Endothelial cell of umbilical vein (primary cell): ENCODE measurements at regions not wholly inside any gene's neighbourhood (a gene's known extent, or its start where the extent isn't known, plus 50 kb on each side); places are given as distances from the start of the nearest gene placed in this dataset.
"Not testable (repeated sequence)": the region's sequence is repeated elsewhere in the genome, so short reads cannot be mapped to it uniquely, and the experiment has no call there.

Experiments
- BruUV-seq: library from RNA; stranded (reverse); fragments of 400-500 nt; replicated peaks from 2 replicates; lab custom pipeline; 2021; lab: Mats Ljungman, UMichigan
- CTCF ChIA-PET: fragments of 300-600, 350-600 bp; sonication (Branson Sonifier 250); formaldehyde crosslinking; loops from one replicate; lab custom pipeline; 2021; ENCODE audit warnings: antibody characterized with exemption, inconsistent platforms; lab: Charles Lee
- POLR2A ChIA-PET: fragments of 300-600, 350-600 bp; sonication (Branson Sonifier 250); formaldehyde crosslinking; loops from one replicate; lab custom pipeline; 2021; ENCODE audit warnings: antibody characterized with exemption, inconsistent platforms; lab: Charles Lee
- DNase-seq: peaks from one replicate; pipeline ENCODE4 v3.0.0-alpha.2; 2011; ENCODE audit warnings: low read depth, low spot score
- FAIRE-seq: peaks from 2 replicates; lab custom pipeline; 2011; peaks lifted over from hg19 to GRCh38; lab: Jason Lieb, UNC
- H2AFZ ChIP-seq: 2 replicates; pipeline ENCODE4 v1.6.0; 2012; ENCODE audit warnings: low read depth, low read length, control low read depth, inconsistent platforms
- H3K27ac ChIP-seq: 2 replicates; pipeline ENCODE4 v1.5.1; 2011; ENCODE audit warnings: low read depth, mild to moderate bottlenecking, control low read depth, low read length, moderate library complexity; ENCODE audit not compliant: insufficient read depth
- H3K27me3 ChIP-seq, 2 experiments: 2 replicates each; pipeline versions ENCODE4 v1.6.0 to v1.6.1; 2011; ENCODE audit warnings: low read length in 2 of 2, mixed read lengths in 1 of 2; ENCODE audit not compliant: control insufficient read depth in 2 of 2, insufficient read depth in 2 of 2
- H3K36me3 ChIP-seq, 2 experiments: 2 replicates in 1 of 2; 3 replicates in 1 of 2; pipeline ENCODE4 v1.5.1; 2011; ENCODE audit warnings: low read length in 2 of 2, mild to moderate bottlenecking in 1 of 2, moderate library complexity in 1 of 2; ENCODE audit not compliant: control insufficient read depth in 2 of 2, insufficient read depth in 2 of 2; ENCODE audit errors: extremely low read depth in 1 of 2
- H3K4me1 ChIP-seq: 3 replicates; pipeline ENCODE4 v1.5.1; 2011; ENCODE audit warnings: mild to moderate bottlenecking, low read length; ENCODE audit not compliant: control insufficient read depth, insufficient read depth; ENCODE audit errors: extremely low read depth
- H3K4me2 ChIP-seq: 2 replicates; pipeline ENCODE4 v1.6.1; 2011; ENCODE audit warnings: low read length, control low read depth, mixed read lengths; ENCODE audit not compliant: insufficient read depth
- H3K4me3 ChIP-seq, 3 experiments: fragments of 200-600 bp in 1 of 3; sonication (generic), shearing (Covaris generic) in 1 of 3; replicated peaks in 1 of 3; 2 replicates each; pipeline ENCODE4 v1.5.1; 2011 to 2016; ENCODE audit warnings: control low read depth in 3 of 3, low read length in 3 of 3, mild to moderate bottlenecking in 2 of 3, inconsistent platforms in 1 of 3, low read depth in 1 of 3, moderate library complexity in 1 of 3; ENCODE audit not compliant: insufficient read depth in 1 of 3
- H3K79me2 ChIP-seq: 2 replicates; pipeline ENCODE4 v1.6.0; 2012; ENCODE audit warnings: low read length, inconsistent platforms; ENCODE audit not compliant: control insufficient read depth, insufficient read depth
- H3K9ac ChIP-seq: replicated peaks from 2 replicates; pipeline ENCODE3; 2011; ENCODE audit warnings: low read length, control low read depth; ENCODE audit not compliant: insufficient read depth; ENCODE audit errors: extremely low read depth
- H3K9me1 ChIP-seq: replicated peaks from 3 replicates; pipeline ENCODE4 v1.6.0; 2011; ENCODE audit warnings: mild to moderate bottlenecking, low read length; ENCODE audit not compliant: control insufficient read depth, insufficient read depth; ENCODE audit errors: extremely low read depth
- H3K9me3 ChIP-seq: replicated peaks from 2 replicates; pipeline ENCODE4 v1.5.1; 2012; ENCODE audit warnings: low read length, inconsistent platforms; ENCODE audit not compliant: control insufficient read depth, insufficient read depth
- H4K20me1 ChIP-seq: replicated peaks from 2 replicates; pipeline ENCODE3; 2011; ENCODE audit warnings: mild to moderate bottlenecking, low read length; ENCODE audit not compliant: control insufficient read depth, insufficient read depth; ENCODE audit errors: extremely low read depth
- FOS ChIP-seq: IDR thresholded peaks from 2 replicates; pipeline ENCODE4 v1.6.1; 2011; ENCODE audit warnings: mild to moderate bottlenecking, low read length, moderate library complexity, borderline replicate concordance; ENCODE audit not compliant: insufficient read depth
- GATA2 ChIP-seq: IDR thresholded peaks from 2 replicates; pipeline ENCODE4 v1.7.0; 2011; ENCODE audit warnings: low read depth, mild to moderate bottlenecking, moderate library complexity, mixed read lengths, low read length; ENCODE audit not compliant: insufficient read length, insufficient read depth
- JUN ChIP-seq: IDR thresholded peaks from 2 replicates; pipeline ENCODE4 v1.6.1; 2011; ENCODE audit warnings: borderline replicate concordance, low read depth; ENCODE audit not compliant: insufficient read length, insufficient read depth
- MYC ChIP-seq: IDR thresholded peaks from one replicate; pipeline ENCODE4 v1.6.1; 2011; ENCODE audit warnings: mild to moderate bottlenecking, low read depth, low read length
- POLR2A ChIP-seq: IDR thresholded peaks from 2 replicates; pipeline ENCODE4 v1.6.1; 2012; ENCODE audit warnings: low read depth, mild to moderate bottlenecking, control low read depth, low read length
- POLR2AphosphoS5 ChIP-seq: IDR thresholded peaks from 2 replicates; pipeline ENCODE4 v1.6.1; 2012; ENCODE audit warnings: low read depth, mild to moderate bottlenecking, control low read depth, low read length, moderate library complexity; ENCODE audit not compliant: insufficient read depth
- dilution Hi-C: fragments of 300-500 bp; cut with MboI; formaldehyde crosslinking; loops from one replicate; pipeline ENCODE4 v1.15.0; 2019; ENCODE audit warnings: low sequenced_read_pairs; ENCODE audit not compliant: extremely low pct_ligation_motif_present
- intact Hi-C: fragments of 100-400 bp; cut with micrococcal nuclease; formaldehyde crosslinking; loops from one replicate; pipeline ENCODE4 v1.10.0; 2022
- TF ChIP-seq, protein P1 (sequence below): IDR thresholded peaks from 2 replicates; pipeline ENCODE4 v1.6.1; 2011; ENCODE audit not compliant: insufficient read depth, insufficient read length

DNA sequence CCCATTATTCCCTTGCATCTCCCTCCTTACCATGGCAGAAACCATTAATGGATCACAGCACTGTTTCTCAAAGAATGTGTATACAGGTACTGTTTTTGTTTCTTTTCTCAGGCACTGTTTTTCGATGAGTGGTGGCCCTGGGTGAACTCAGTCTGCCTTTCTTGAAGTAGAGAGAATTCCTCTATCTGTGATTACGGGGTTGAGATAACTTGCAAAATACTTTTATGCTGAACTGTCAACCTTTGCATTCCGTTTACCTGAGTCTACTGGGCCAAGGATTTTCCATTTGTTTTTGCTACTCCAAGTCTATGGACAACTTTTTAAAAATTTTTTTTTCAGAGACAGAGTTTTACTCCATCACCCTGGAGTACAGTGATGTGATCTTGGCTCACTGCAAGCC is 82.7 kb upstream of the CLINT1 start:
- TF ChIP-seq, protein P1, sequence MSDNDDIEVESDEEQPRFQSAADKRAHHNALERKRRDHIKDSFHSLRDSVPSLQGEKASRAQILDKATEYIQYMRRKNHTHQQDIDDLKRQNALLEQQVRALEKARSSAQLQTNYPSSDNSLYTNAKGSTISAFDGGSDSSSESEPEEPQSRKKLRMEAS = no peak
- no peak for TF ChIP-seq POLR2A
- TF ChIP-seq MYC = no peak
- no peak for TF ChIP-seq GATA2
- no peak for TF ChIP-seq FOS
- TF ChIP-seq JUN = no peak
- no peak for TF ChIP-seq POLR2AphosphoS5
- Histone ChIP-seq H3K36me3 (no peaks in the 10 kb centered on the region), H3K4me3 (no peak overlapping the region), H3K4me1 (no peaks in the 10 kb centered on the region), H3K79me2 (no peaks in the 10 kb centered on the region), H3K9me3 (no peaks in the 10 kb centered on the region), H3K4me2 (no peak overlapping the region), H3K27ac (no peak overlapping the region), H3K9me1 (no peaks in the 10 kb centered on the region), H3K9ac (no peak overlapping the region), H3K27me3 (peaks cover 0 to 4% of the 10 kb centered on the region in 2 experiments), H4K20me1 (no peaks in the 10 kb centered on the region), H2AFZ (no peak overlapping the region)
- intact Hi-C loops = no loop called here
- ChIA-PET CTCF (interaction anchor here (1.3 kb wide), 1 partner anchor 8 kb away, joined by 3 read pairs; no protein-coding TSS in a partner anchor), POLR2A (no interaction called here)
- no TSS peak for BruUV-seq
- DNase-seq (no peak), FAIRE-seq (no peak)
- dilution Hi-C loops = no loop called here

DNA sequence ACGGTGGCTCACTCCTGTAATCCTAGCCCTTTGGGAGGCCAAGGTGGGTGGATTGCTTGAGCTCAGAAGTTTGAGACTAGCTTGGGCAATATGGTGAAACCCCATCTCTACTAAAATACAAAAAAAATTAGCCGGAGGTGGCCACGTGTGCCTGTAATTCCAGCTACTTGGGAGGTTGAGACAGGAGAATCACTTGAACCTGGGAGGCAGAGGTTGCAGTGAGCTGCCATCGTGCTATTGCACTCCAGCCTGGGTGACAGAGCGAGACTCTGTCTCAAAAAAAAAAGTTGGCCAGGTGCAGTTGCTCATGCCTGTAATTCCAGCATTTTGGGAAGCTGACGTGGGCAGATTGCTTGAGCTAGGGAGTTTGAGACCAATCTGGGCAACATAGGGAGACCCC is 79.2 kb upstream of the CLINT1 start:
- H3K27ac ChIP-seq, H3K79me2 ChIP-seq, intact Hi-C loops, H2AFZ ChIP-seq, dilution Hi-C loops, POLR2A ChIA-PET, H4K20me1 ChIP-seq, H3K36me3 ChIP-seq, H3K27me3 ChIP-seq, DNase-seq, FAIRE-seq, H3K9me1 ChIP-seq, H3K4me1 ChIP-seq, BruUV-seq, H3K9ac ChIP-seq, H3K9me3 ChIP-seq, H3K4me3 ChIP-seq, H3K4me2 ChIP-seq: not testable (repeated sequence)
- CTCF ChIA-PET = interaction anchor here (1.3 to 1.7 kb wide), 4 partner anchors 11 to 1168 kb away, joined by 3 to 6 read pairs (median 3); no protein-coding TSS in a partner anchor

DNA sequence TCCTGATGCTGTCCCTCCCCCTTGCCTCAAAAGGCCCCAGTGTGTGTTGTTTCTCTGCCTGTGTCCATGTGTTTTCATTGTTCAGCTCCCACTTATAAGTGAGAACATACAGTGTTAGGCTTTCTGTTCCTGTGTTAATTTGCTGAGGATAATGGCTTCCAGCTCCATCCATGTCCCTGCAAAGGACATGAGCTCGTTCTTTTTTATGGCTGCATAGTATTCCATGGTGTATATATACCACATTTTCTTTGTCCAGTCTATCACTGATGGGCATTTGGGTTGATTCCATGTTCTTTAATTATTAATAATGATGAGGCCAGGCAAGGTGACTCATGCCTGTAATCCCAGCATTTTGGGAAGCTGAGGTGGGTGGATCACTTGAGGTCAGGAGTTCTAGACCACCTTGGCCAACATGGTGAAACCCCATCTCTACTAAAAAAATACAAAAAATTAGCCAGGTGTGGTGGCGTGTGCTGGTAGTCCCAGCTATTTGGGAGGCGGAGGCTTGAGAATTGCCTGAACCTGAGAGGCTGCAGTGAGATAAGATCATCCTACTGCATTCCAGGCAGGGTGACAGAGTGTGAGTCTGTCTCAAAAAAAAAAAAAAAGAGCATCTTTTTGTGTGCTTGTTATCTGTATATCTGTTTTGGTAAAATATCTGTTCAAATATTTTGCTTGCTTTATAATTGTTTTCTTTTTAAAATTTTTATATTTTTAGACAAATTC is 78.0 kb upstream of the CLINT1 start:
- H3K36me3 ChIP-seq, POLR2A ChIA-PET, H4K20me1 ChIP-seq, H3K79me2 ChIP-seq, H3K27me3 ChIP-seq, H3K27ac ChIP-seq, intact Hi-C loops, H3K4me3 ChIP-seq, H3K4me2 ChIP-seq, H3K9me3 ChIP-seq, dilution Hi-C loops, H3K4me1 ChIP-seq, H3K9ac ChIP-seq, DNase-seq, BruUV-seq, H3K9me1 ChIP-seq, H2AFZ ChIP-seq, FAIRE-seq: not testable (repeated sequence)
- CTCF ChIA-PET = interaction anchor here (1.3 to 2.2 kb wide), 3 partner anchors 12 to 1170 kb away, joined by 3 to 8 read pairs (median 3); no protein-coding TSS in a partner anchor
